Tibial nerve (tissue), 4 donors: ENCODE measurements at regions not wholly inside any gene's neighbourhood (a gene's known extent, or its start where the extent isn't known, plus 50 kb on each side); places are given as distances from the start of the nearest gene placed in this dataset.

Experiments
- CTCF ChIP-seq, 5 experiments: fragments of 200-600 bp in 3 of 5; fragments of 450-650 bp in 2 of 5; sonication (generic) in 3 of 5; IDR thresholded peaks; one replicate each; pipeline ENCODE4 v1.5.1; 2016 to 2019; ENCODE audit warnings: antibody characterized with exemption in 5 of 5, mild to moderate bottlenecking in 3 of 5, moderate library complexity in 2 of 5
- EP300 ChIP-seq, 2 donors: sonication (generic); formaldehyde crosslinking; IDR thresholded peaks; one replicate each; pipeline ENCODE4 v1.6.1; 2017; ENCODE audit warnings: antibody characterized with exemption in 2 of 2, mild to moderate bottlenecking in 1 of 2
- POLR2A ChIP-seq, 2 donors: fragments of 450-650 bp; IDR thresholded peaks; one replicate each; pipeline ENCODE4 v1.6.1; 2017; ENCODE audit warnings: antibody characterized with exemption in 2 of 2, mild to moderate bottlenecking in 2 of 2, moderate library complexity in 2 of 2

DNA sequence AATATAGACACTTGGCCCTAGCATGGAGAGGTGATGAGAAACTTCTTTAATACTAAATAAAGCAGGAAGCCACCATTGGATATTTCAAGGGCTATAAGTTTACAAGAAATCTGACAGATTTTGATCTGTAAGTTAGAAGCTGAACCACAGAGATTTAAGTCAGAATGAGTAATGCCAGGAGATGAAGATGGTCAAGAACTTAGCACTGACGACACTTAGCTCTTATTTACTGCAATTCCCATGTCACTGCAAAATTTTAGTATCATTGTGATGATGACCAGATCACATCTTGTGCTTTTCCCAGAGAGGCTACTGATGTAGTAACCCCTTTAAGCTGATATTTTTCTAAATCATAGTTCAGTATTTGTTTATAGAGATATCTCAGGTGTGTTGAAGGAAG lies 59.4 kb upstream of the CD96 start:
- TF ChIP-seq CTCF (IDR thresholded peaks at IDR 0.05) (no peak), POLR2A (IDR thresholded peaks at IDR 0.05) (no peak), EP300 (IDR thresholded peaks at IDR 0.05) (no peak)
